Neural cell (in vitro differentiated cells): ENCODE measurements at regions not wholly inside any gene's neighbourhood (a gene's known extent, or its start where the extent isn't known, plus 50 kb on each side); places are given as distances from the start of the nearest gene placed in this dataset.

Experiments used
- H2AFZ ChIP-seq: fragments of 200-600, 300-800 bp; sonication (generic), shearing (Covaris generic); 2 replicates; pipeline ENCODE4 v1.6.0; 2014; ENCODE audit warnings: low read depth, mild to moderate bottlenecking, antibody characterized with exemption, low read length, moderate library complexity
- H3F3A ChIP-seq: fragments of 200-600 bp; shearing (Covaris generic); 2 replicates; pipeline ENCODE4 v1.6.1; 2016; ENCODE audit warnings: mild to moderate bottlenecking, moderate library complexity, mixed read lengths, antibody characterized with exemption, low read length; ENCODE audit not compliant: insufficient read depth, poor library complexity, severe bottlenecking
- H3K27ac ChIP-seq: fragments of 200-600, 300-800 bp; sonication (generic), shearing (Covaris generic); 2 replicates; pipeline ENCODE4 v1.5.1; 2014; ENCODE audit warnings: mild to moderate bottlenecking, low read length, moderate library complexity
- H3K27me3 ChIP-seq: fragments of 300-800, 200-600 bp; sonication (generic), shearing (Covaris generic); 2 replicates; pipeline ENCODE4 v1.6.0; 2014; ENCODE audit warnings: mild to moderate bottlenecking, low read depth, low read length, moderate library complexity; ENCODE audit not compliant: insufficient read depth
- H3K36me3 ChIP-seq: fragments of 300-800, 200-600 bp; sonication (generic), shearing (Covaris generic); 2 replicates; pipeline ENCODE4 v1.5.1; 2014; ENCODE audit warnings: mild to moderate bottlenecking, antibody characterized with exemption, low read length, moderate library complexity; ENCODE audit not compliant: insufficient read depth
- H3K4me2 ChIP-seq: fragments of 300-800, 200-600 bp; sonication (generic), shearing (Covaris generic); 2 replicates; pipeline ENCODE4 v1.6.0; 2014; ENCODE audit warnings: mild to moderate bottlenecking, low read length
- H3K4me3 ChIP-seq: fragments of 300-800, 200-600 bp; sonication (generic), shearing (Covaris generic); 2 replicates; pipeline ENCODE4 v1.5.1; 2014; ENCODE audit warnings: mild to moderate bottlenecking, low read length, moderate library complexity
- H3K79me2 ChIP-seq: fragments of 200-600 bp; shearing (Covaris generic); replicated peaks from 2 replicates; pipeline ENCODE4 v1.6.0; 2014; ENCODE audit warnings: mild to moderate bottlenecking, low read length, moderate library complexity; ENCODE audit not compliant: insufficient read depth
- H3K9ac ChIP-seq: fragments of 300-800, 200-600 bp; sonication (generic), shearing (Covaris generic); 2 replicates; pipeline ENCODE4 v1.6.1; 2016; ENCODE audit warnings: mild to moderate bottlenecking, low read length, mixed read lengths
- H3K9me2 ChIP-seq: fragments of 200-600 bp; shearing (Covaris generic); 2 replicates; pipeline ENCODE4 v1.6.1; 2016; ENCODE audit warnings: mild to moderate bottlenecking, low read length, mixed read lengths; ENCODE audit not compliant: insufficient read depth
- H3K9me3 ChIP-seq: fragments of 200-600, 300-800 bp; sonication (generic), shearing (Covaris generic); 2 replicates; pipeline ENCODE4 v1.6.1; 2016; ENCODE audit warnings: mild to moderate bottlenecking, mixed run types, low read length, moderate library complexity, mixed read lengths
- H4K20me1 ChIP-seq: fragments of 200-600 bp; shearing (Covaris generic); 2 replicates; pipeline ENCODE4 v1.6.1; 2016; ENCODE audit warnings: mild to moderate bottlenecking, mixed run types; ENCODE audit not compliant: insufficient read depth
- EP300 ChIP-seq: fragments of 450-650 bp; conservative IDR thresholded peaks from 2 replicates; pipeline ENCODE4 v1.6.1; 2014; ENCODE audit warnings: antibody characterized with exemption, mild to moderate bottlenecking, moderate library complexity; ENCODE audit not compliant: poor library complexity, severe bottlenecking
- EZH2 ChIP-seq: fragments of 200-600, 300-800 bp; shearing (Covaris generic), sonication (generic); IDR thresholded peaks from 2 replicates; pipeline ENCODE4 v1.6.1; 2014; ENCODE audit warnings: antibody characterized with exemption, low read length, borderline replicate concordance, mild to moderate bottlenecking; ENCODE audit not compliant: insufficient read depth, poor library complexity, severe bottlenecking
- MXI1 ChIP-seq: fragments of 450-650 bp; conservative IDR thresholded peaks from 2 replicates; pipeline ENCODE4 v1.6.1; 2014; ENCODE audit warnings: antibody characterized with exemption, mild to moderate bottlenecking; ENCODE audit not compliant: poor library complexity, severe bottlenecking
- POLR2AphosphoS5 ChIP-seq: IDR thresholded peaks from 2 replicates; pipeline ENCODE4 v1.6.1; 2012
- RAD21 ChIP-seq: fragments of 450-650 bp; conservative IDR thresholded peaks from 2 replicates; pipeline ENCODE4 v1.6.1; 2014; ENCODE audit warnings: antibody characterized with exemption, mild to moderate bottlenecking, moderate library complexity
- SMC3 ChIP-seq: fragments of 450-650 bp; conservative IDR thresholded peaks from 2 replicates; pipeline ENCODE4 v1.6.1; 2014; ENCODE audit warnings: antibody characterized with exemption, mild to moderate bottlenecking, moderate library complexity; ENCODE audit not compliant: poor library complexity
- TAF1 ChIP-seq: IDR thresholded peaks from 2 replicates; pipeline ENCODE4 v1.6.1; 2012; ENCODE audit warnings: low read depth
- TF ChIP-seq, protein P1 (sequence below): IDR thresholded peaks from 2 replicates; pipeline ENCODE4 v1.6.1; 2012; ENCODE audit warnings: borderline replicate concordance
- TF ChIP-seq, protein P2 (sequence below): fragments of 450-650 bp; IDR thresholded peaks from 2 replicates; pipeline ENCODE4 v1.5.1; 2014; ENCODE audit warnings: antibody characterized with exemption, mild to moderate bottlenecking, moderate library complexity; ENCODE audit not compliant: poor library complexity, severe bottlenecking

DNA sequence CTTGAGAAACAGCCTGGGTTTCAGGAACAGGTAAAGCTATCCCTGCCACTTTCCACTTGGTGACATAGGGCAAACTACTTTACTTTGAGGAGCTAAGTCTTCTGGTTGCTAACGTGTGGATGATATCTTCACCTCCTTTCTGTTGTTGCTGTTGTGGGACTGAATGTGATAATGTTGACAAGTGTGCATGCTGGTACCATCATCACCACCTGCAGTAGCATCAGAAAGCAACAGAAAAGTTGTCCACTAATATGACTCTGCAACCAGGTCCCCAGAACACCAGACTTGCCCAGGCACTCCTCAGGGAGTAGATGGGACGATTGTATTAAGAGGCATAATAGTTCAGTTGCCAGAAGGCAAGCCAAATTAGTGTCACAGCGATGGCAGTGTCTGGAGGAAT, 203.2 kb upstream of the MCTP2 start:
- H3K27me3 ChIP-seq: no peaks in the 10 kb centered on the region
- no peaks in the 10 kb centered on the region for H3K9me3 ChIP-seq
- no peak overlapping the region for H3K4me3 ChIP-seq
- no peaks in the 10 kb centered on the region for H3K9me2 ChIP-seq
- no peak overlapping the region for H2AFZ ChIP-seq
- no peak overlapping the region for H3K27ac ChIP-seq
- H3K79me2 ChIP-seq: no peaks in the 10 kb centered on the region
- no peak overlapping the region for H3K9ac ChIP-seq
- H3K4me2 ChIP-seq: no peak overlapping the region
- TF ChIP-seq EP300: no peak
- TF ChIP-seq TAF1: no peak
- TF ChIP-seq, protein P1, sequence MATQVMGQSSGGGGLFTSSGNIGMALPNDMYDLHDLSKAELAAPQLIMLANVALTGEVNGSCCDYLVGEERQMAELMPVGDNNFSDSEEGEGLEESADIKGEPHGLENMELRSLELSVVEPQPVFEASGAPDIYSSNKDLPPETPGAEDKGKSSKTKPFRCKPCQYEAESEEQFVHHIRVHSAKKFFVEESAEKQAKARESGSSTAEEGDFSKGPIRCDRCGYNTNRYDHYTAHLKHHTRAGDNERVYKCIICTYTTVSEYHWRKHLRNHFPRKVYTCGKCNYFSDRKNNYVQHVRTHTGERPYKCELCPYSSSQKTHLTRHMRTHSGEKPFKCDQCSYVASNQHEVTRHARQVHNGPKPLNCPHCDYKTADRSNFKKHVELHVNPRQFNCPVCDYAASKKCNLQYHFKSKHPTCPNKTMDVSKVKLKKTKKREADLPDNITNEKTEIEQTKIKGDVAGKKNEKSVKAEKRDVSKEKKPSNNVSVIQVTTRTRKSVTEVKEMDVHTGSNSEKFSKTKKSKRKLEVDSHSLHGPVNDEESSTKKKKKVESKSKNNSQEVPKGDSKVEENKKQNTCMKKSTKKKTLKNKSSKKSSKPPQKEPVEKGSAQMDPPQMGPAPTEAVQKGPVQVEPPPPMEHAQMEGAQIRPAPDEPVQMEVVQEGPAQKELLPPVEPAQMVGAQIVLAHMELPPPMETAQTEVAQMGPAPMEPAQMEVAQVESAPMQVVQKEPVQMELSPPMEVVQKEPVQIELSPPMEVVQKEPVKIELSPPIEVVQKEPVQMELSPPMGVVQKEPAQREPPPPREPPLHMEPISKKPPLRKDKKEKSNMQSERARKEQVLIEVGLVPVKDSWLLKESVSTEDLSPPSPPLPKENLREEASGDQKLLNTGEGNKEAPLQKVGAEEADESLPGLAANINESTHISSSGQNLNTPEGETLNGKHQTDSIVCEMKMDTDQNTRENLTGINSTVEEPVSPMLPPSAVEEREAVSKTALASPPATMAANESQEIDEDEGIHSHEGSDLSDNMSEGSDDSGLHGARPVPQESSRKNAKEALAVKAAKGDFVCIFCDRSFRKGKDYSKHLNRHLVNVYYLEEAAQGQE: no peak
- no peak for TF ChIP-seq SMC3
- TF ChIP-seq, protein P2, sequence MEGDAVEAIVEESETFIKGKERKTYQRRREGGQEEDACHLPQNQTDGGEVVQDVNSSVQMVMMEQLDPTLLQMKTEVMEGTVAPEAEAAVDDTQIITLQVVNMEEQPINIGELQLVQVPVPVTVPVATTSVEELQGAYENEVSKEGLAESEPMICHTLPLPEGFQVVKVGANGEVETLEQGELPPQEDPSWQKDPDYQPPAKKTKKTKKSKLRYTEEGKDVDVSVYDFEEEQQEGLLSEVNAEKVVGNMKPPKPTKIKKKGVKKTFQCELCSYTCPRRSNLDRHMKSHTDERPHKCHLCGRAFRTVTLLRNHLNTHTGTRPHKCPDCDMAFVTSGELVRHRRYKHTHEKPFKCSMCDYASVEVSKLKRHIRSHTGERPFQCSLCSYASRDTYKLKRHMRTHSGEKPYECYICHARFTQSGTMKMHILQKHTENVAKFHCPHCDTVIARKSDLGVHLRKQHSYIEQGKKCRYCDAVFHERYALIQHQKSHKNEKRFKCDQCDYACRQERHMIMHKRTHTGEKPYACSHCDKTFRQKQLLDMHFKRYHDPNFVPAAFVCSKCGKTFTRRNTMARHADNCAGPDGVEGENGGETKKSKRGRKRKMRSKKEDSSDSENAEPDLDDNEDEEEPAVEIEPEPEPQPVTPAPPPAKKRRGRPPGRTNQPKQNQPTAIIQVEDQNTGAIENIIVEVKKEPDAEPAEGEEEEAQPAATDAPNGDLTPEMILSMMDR: no peak
- TF ChIP-seq MXI1: no peak
- no peak for TF ChIP-seq POLR2AphosphoS5
- no peak for TF ChIP-seq RAD21
- no peak for TF ChIP-seq EZH2
- no peaks in the 10 kb centered on the region for H4K20me1 ChIP-seq
- H3K36me3 ChIP-seq: no peaks in the 10 kb centered on the region
- H3F3A ChIP-seq: no peaks in the 10 kb centered on the region

DNA sequence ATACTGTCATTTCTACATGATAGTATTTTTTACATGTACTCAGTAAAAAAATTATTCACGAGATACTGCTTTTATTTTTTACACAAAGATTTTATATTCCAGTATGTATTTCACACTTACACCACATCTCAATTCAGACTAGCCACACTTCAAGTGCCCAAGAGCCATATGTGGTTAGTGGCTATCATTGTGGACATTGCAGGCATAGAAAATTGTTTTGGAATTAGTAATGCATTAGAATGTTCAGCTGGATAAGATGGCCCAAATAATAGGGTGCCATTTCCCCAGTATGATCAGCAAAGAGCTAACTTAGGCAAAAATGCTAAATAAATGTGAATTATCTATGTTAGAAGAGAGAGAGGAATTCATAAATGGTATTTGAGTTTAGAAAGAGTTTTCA, 203.8 kb upstream of the MCTP2 start:
- no peaks in the 10 kb centered on the region for H3K9me2 ChIP-seq
- no peak overlapping the region for H3K4me3 ChIP-seq
- no peak overlapping the region for H3K27ac ChIP-seq
- no peaks in the 10 kb centered on the region for H4K20me1 ChIP-seq
- H3K27me3 ChIP-seq: no peaks in the 10 kb centered on the region
- TF ChIP-seq EZH2: no peak
- no peak for TF ChIP-seq RAD21
- TF ChIP-seq POLR2AphosphoS5: no peak
- TF ChIP-seq SMC3: no peak
- TF ChIP-seq, protein P1: no peak
- TF ChIP-seq, protein P2: no peak
- no peak for TF ChIP-seq MXI1
- no peak for TF ChIP-seq TAF1
- no peak for TF ChIP-seq EP300
- no peak overlapping the region for H2AFZ ChIP-seq
- no peak overlapping the region for H3K4me2 ChIP-seq
- H3K9ac ChIP-seq: no peak overlapping the region
- H3F3A ChIP-seq: no peaks in the 10 kb centered on the region
- H3K36me3 ChIP-seq: no peaks in the 10 kb centered on the region
- H3K9me3 ChIP-seq: no peaks in the 10 kb centered on the region
- no peaks in the 10 kb centered on the region for H3K79me2 ChIP-seq
